ACC112 (cell line): ENCODE measurements at regions not wholly inside any gene's neighbourhood (a gene's known extent, or its start where the extent isn't known, plus 50 kb on each side); places are given as distances from the start of the nearest gene placed in this dataset.
A peak's percentile ranks its signal among the peaks of the same experiment; 100 is the strongest.

Experiments used
- H2AFZ ChIP-seq: fragments of 200-600 bp; sonication (generic); one replicate; pipeline ENCODE4 v1.6.0; 2017; ENCODE audit warnings: antibody characterized with exemption, low read length; ENCODE audit not compliant: unreplicated experiment
- H3K27ac ChIP-seq: fragments of 200-600 bp; sonication (generic); 2 replicates; pipeline ENCODE4 v1.5.1; 2014; ENCODE audit warnings: low read depth, mild to moderate bottlenecking, antibody characterized with exemption, low read length, moderate library complexity
- H3K27me3 ChIP-seq: fragments of 200-600 bp; sonication (generic); 2 replicates; pipeline ENCODE4 v1.6.1; 2014; ENCODE audit warnings: mild to moderate bottlenecking, antibody characterized with exemption, low read length, moderate library complexity, mixed read lengths; ENCODE audit not compliant: insufficient read depth
- H3K36me3 ChIP-seq: fragments of 200-600 bp; sonication (generic); 2 replicates; pipeline ENCODE4 v1.6.1; 2016; ENCODE audit warnings: mild to moderate bottlenecking, antibody characterized with exemption, low read length, moderate library complexity, mixed read lengths; ENCODE audit not compliant: insufficient read depth
- H3K4me1 ChIP-seq: fragments of 200-600 bp; sonication (generic); one replicate; pipeline ENCODE4 v1.6.1; 2016; ENCODE audit warnings: low read length, mixed read lengths; ENCODE audit not compliant: insufficient read depth, unreplicated experiment, control insufficient read depth
- H3K4me3 ChIP-seq: fragments of 200-600 bp; sonication (generic); 2 replicates; pipeline ENCODE4 v1.5.1; 2014; ENCODE audit warnings: mild to moderate bottlenecking, low read depth, low read length
- H3K79me2 ChIP-seq: fragments of 200-600 bp; sonication (generic); one replicate; pipeline ENCODE4 v1.6.0; 2016; ENCODE audit warnings: low read length; ENCODE audit not compliant: control insufficient read depth, unreplicated experiment, insufficient read depth

GRCh38 chr1:94746635-94747525 is 73.3 kb upstream of the SLC44A3 start:
- peaks cover 5% of the 10 kb centered on the region for H3K4me1 ChIP-seq
- no peaks in the 10 kb centered on the region for H3K27me3 ChIP-seq
- H3K4me3 ChIP-seq = no peak overlapping the region
- no peak overlapping the region for H3K27ac ChIP-seq
- H3K79me2 ChIP-seq = no peaks in the 10 kb centered on the region
- H2AFZ ChIP-seq = no peak overlapping the region
- no peaks in the 10 kb centered on the region for H3K36me3 ChIP-seq

- Histone ChIP-seq H3K27ac (no peak overlapping the region), H3K4me3 (no peak overlapping the region), H3K36me3 (no peaks in the 10 kb centered on the region), H3K4me1 (peaks cover 15% of the 10 kb centered on the region), H3K79me2 (no peaks in the 10 kb centered on the region), H3K27me3 (no peaks in the 10 kb centered on the region), H2AFZ (no peak overlapping the region)
These were observed 74.4 kb upstream of the SLC44A3 start for GRCh38 chr1:94745742-94746141.

GRCh38 chr1:94743862-94744261 is 76.3 kb upstream of the SLC44A3 start:
- Histone ChIP-seq H3K4me3 (no peak overlapping the region), H3K27me3 (no peaks in the 10 kb centered on the region), H3K36me3 (no peaks in the 10 kb centered on the region), H3K27ac (no peak overlapping the region), H3K4me1 (peaks cover 30% of the 10 kb centered on the region), H3K79me2 (no peaks in the 10 kb centered on the region), H2AFZ (no peak overlapping the region)

GRCh38 chr1:94741996-94742395 is 78.2 kb upstream of the SLC44A3 start:
- Histone ChIP-seq H3K4me3 (no peak overlapping the region), H3K27ac (peak overlapping the region; percentile 19; the same call in 1 of the 2 replicates), H3K27me3 (no peaks in the 10 kb centered on the region), H3K79me2 (no peaks in the 10 kb centered on the region), H3K4me1 (peaks cover 35% of the 10 kb centered on the region), H2AFZ (no peak overlapping the region), H3K36me3 (no peaks in the 10 kb centered on the region)

GRCh38 chr1:94741510-94741909 is 78.6 kb upstream of the SLC44A3 start:
- peak overlapping the region; percentile 19 for H3K27ac ChIP-seq

GRCh38 chr1:94739521-94740061 is 80.6 kb upstream of the SLC44A3 start:
- peaks cover 54% of the 10 kb centered on the region for H3K4me1 ChIP-seq
- H3K4me3 ChIP-seq = no peak overlapping the region
- peak overlapping the region; percentile 52 for H2AFZ ChIP-seq
- no peaks in the 10 kb centered on the region for H3K36me3 ChIP-seq
- no peaks in the 10 kb centered on the region for H3K27me3 ChIP-seq
- H3K79me2 ChIP-seq = no peaks in the 10 kb centered on the region
- H3K27ac ChIP-seq = peak overlapping the region; percentile 79

More at GRCh38 chr1:94741510-94741909, 78.6 kb upstream of the SLC44A3 start:
- 0 out of 2 replicates have a peak overlapping the region, but pooled peaks have one; percentile 12 for H3K4me3 ChIP-seq
- H3K27me3 ChIP-seq = no peaks in the 10 kb centered on the region
- H3K4me1 ChIP-seq = peaks cover 38% of the 10 kb centered on the region
- H2AFZ ChIP-seq = no peak overlapping the region
- no peaks in the 10 kb centered on the region for H3K79me2 ChIP-seq
- no peaks in the 10 kb centered on the region for H3K36me3 ChIP-seq

DNA sequence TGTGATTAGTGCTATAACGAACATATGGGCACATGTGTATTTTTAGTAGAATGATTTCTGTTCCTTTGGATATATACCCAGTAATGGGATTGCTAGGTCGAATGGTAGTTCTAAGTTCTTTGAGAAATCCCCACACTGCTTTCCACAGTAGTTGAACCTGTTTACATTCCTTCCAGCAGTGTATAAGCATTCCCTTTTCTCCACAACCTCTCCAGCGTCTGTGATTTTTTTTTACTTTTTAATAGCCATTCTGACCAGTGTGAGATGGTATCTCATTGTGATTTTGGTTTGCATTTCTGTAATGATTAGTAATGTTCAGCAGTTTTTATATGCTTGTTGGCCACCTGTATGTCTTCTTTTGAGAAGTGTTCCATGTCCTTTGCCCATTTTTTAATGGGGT is 81.8 kb upstream of the SLC44A3 start:
- H3K36me3 ChIP-seq = no peaks in the 10 kb centered on the region
- peaks cover 54% of the 10 kb centered on the region for H3K4me1 ChIP-seq
- H2AFZ ChIP-seq = no peak overlapping the region
- H3K79me2 ChIP-seq = no peaks in the 10 kb centered on the region
- no peak overlapping the region for H3K27ac ChIP-seq
- H3K4me3 ChIP-seq = no peak overlapping the region
- no peaks in the 10 kb centered on the region for H3K27me3 ChIP-seq

- H3K27ac ChIP-seq = peak overlapping the region; percentile 36; the same call in 1 of the 2 replicates
These were observed 82.8 kb upstream of the SLC44A3 start for GRCh38 chr1:94737124-94737998.

GRCh38 chr1:94736549-94736948 is 83.6 kb upstream of the SLC44A3 start:
- Histone ChIP-seq H3K79me2 (no peaks in the 10 kb centered on the region), H3K27me3 (no peaks in the 10 kb centered on the region), H3K4me3 (no peak overlapping the region), H2AFZ (no peak overlapping the region), H3K36me3 (no peaks in the 10 kb centered on the region), H3K27ac (peak overlapping the region; percentile 36; the same call in 1 of the 2 replicates), H3K4me1 (peaks cover 60% of the 10 kb centered on the region)

More at GRCh38 chr1:94737124-94737998, 82.8 kb upstream of the SLC44A3 start:
- H3K79me2 ChIP-seq = no peaks in the 10 kb centered on the region
- no peaks in the 10 kb centered on the region for H3K36me3 ChIP-seq
- no peak overlapping the region for H2AFZ ChIP-seq
- H3K4me3 ChIP-seq = no peak overlapping the region
- H3K4me1 ChIP-seq = peaks cover 54% of the 10 kb centered on the region
- H3K27me3 ChIP-seq = no peaks in the 10 kb centered on the region

DNA sequence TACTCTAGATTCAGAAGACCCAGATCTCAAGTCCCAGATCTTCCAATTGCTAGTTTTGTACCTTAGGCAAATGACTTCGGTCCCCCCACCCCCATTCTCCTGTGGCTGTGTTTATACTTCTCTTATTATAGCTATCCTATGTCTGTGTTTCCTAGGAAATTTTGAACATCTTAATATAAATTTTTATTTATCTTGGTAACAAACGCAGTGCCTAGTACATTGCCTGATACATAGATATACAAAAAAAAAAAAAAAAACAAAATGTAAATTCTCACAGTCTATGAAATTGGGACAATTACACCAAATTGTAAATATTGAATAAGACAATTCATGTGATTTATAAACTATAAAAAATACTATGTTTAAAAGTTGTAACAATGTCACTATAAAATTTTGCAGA is 84.1 kb upstream of the SLC44A3 start:
- peaks cover 56% of the 10 kb centered on the region for H3K4me1 ChIP-seq
- peak overlapping the region; percentile 74 for H2AFZ ChIP-seq

More for the DNA sequence above, 84.1 kb upstream of the SLC44A3 start:
- no peaks in the 10 kb centered on the region for H3K79me2 ChIP-seq
- no peaks in the 10 kb centered on the region for H3K27me3 ChIP-seq
- H3K36me3 ChIP-seq = no peaks in the 10 kb centered on the region
- H3K27ac ChIP-seq = peak overlapping the region; percentile 87
- no peak overlapping the region; the same call in 1 of the 2 replicates for H3K4me3 ChIP-seq
